Left lung (tissue), 4 donors: ENCODE measurements at regions not wholly inside any gene's neighbourhood (a gene's known extent, or its start where the extent isn't known, plus 50 kb on each side); places are given as distances from the start of the nearest gene placed in this dataset.

Experiments
- ATAC-seq: fragments of 200-7000 bp; cut with Tn5 transposase; one replicate; pipeline ENCODE4 v1.9.1; 2020; ENCODE audit warnings: moderate library complexity
- DNase-seq, 4 donors: peaks; one replicate each; pipeline ENCODE4 v3.0.0-alpha.2; 2013 to 2020
- H3K27ac ChIP-seq, 2 donors: fragments of 200-600 bp; sonication (generic) in 1 of 2; one replicate each; pipeline versions ENCODE4 v1.5.0 to v1.8.0; 2020 to 2021
- H3K27me3 ChIP-seq, 2 donors: fragments of 200-600 bp; sonication (generic) in 1 of 2; one replicate each; pipeline versions ENCODE4 v1.5.0 to v1.8.0; 2020 to 2021
- H3K36me3 ChIP-seq, 2 donors: fragments of 200-600 bp; sonication (generic) in 1 of 2; one replicate each; pipeline versions ENCODE4 v1.5.0 to v1.8.0; 2020 to 2021
- H3K4me1 ChIP-seq, 2 donors: fragments of 200-600 bp; one replicate each; pipeline ENCODE4 v1.8.0; 2021
- H3K4me3 ChIP-seq, 2 donors: fragments of 200-600 bp; sonication (generic) in 1 of 2; one replicate each; pipeline versions ENCODE4 v1.5.0 to v1.8.0; 2020 to 2021; ENCODE audit warnings: mild to moderate bottlenecking in 1 of 2
- H3K9me3 ChIP-seq, 2 donors: fragments of 200-600 bp; sonication (generic) in 1 of 2; one replicate each; pipeline versions ENCODE4 v1.5.0 to v1.8.0; 2020 to 2021
- intact Hi-C, 2 donors: fragments of 100-400 bp; cut with DNase I; formaldehyde crosslinking; loops; one replicate each; pipeline versions ENCODE4 v1.11.2 to v1.14.2; 2022
- TF ChIP-seq, protein P1 (sequence below), 2 donors: fragments of 200-600 bp; sonication (generic) in 1 of 2; IDR thresholded peaks; one replicate each; pipeline versions ENCODE4 v1.5.0 to v1.8.0; 2021; ENCODE audit warnings: antibody characterized with exemption in 2 of 2
- donor health status: DM: no; HTN: yes; CAD: no.
- donor health status: DM: no; HTN: no; CAD: no.

DNA sequence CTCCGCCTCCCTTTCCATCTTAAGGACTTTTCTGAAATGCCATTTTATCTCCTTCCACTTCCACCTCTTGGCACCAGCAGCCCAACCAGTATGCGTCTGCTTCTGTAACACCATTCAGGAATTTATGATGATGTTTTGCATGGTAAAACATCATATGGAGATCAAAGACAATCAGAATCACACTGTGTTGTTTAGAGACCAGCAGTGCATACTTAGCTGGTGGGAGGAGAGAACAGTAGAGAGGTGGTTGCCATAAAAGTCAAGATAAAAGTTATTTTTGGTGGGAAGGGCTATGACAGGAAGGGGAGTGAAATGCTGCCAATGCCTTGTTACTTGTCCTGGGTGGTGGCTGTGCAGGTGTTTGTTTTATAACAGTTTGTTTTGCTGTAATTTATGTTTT is 268.0 kb downstream of the OPA1 start:
- H3K36me3 ChIP-seq: no peaks in the 10 kb centered on the region

DNA sequence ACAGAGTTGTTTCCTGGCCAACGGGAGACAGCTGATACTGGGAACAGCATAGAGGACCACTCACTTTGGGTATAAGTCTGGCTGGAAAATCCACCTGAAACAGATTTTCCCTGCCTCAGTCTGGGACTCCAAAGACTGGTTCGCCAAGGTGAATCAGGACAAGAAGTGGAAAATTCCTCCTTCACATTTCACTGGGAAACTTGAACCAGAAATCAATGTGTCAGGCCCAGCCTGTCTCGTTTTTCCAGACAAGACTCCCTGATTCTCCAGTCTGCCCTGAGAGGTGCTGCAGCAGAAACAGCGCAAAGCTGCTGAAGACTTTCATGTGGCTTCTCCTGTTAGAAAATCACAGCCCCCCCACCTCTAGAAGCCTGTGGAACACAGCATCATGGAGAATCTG is 269.8 kb downstream of the OPA1 start:
- Histone ChIP-seq H3K4me3 (no peak overlapping the region), H3K27ac (no peak overlapping the region)
- no peak for ATAC-seq

More for the DNA sequence above, 268.0 kb downstream of the OPA1 start:
- intact Hi-C loops: no loop called here
- ATAC-seq (no peak), DNase-seq (no peak)
- H3K27ac ChIP-seq: no peak overlapping the region
- TF ChIP-seq, protein P1, sequence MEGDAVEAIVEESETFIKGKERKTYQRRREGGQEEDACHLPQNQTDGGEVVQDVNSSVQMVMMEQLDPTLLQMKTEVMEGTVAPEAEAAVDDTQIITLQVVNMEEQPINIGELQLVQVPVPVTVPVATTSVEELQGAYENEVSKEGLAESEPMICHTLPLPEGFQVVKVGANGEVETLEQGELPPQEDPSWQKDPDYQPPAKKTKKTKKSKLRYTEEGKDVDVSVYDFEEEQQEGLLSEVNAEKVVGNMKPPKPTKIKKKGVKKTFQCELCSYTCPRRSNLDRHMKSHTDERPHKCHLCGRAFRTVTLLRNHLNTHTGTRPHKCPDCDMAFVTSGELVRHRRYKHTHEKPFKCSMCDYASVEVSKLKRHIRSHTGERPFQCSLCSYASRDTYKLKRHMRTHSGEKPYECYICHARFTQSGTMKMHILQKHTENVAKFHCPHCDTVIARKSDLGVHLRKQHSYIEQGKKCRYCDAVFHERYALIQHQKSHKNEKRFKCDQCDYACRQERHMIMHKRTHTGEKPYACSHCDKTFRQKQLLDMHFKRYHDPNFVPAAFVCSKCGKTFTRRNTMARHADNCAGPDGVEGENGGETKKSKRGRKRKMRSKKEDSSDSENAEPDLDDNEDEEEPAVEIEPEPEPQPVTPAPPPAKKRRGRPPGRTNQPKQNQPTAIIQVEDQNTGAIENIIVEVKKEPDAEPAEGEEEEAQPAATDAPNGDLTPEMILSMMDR (IDR thresholded peaks at IDR 0.05): no peak
- peaks cover 0 to 4% of the 10 kb centered on the region in 2 donors for H3K4me1 ChIP-seq
- no peaks in the 10 kb centered on the region for H3K27me3 ChIP-seq
- H3K4me3 ChIP-seq: no peak overlapping the region
- H3K9me3 ChIP-seq: no peaks in the 10 kb centered on the region

DNA sequence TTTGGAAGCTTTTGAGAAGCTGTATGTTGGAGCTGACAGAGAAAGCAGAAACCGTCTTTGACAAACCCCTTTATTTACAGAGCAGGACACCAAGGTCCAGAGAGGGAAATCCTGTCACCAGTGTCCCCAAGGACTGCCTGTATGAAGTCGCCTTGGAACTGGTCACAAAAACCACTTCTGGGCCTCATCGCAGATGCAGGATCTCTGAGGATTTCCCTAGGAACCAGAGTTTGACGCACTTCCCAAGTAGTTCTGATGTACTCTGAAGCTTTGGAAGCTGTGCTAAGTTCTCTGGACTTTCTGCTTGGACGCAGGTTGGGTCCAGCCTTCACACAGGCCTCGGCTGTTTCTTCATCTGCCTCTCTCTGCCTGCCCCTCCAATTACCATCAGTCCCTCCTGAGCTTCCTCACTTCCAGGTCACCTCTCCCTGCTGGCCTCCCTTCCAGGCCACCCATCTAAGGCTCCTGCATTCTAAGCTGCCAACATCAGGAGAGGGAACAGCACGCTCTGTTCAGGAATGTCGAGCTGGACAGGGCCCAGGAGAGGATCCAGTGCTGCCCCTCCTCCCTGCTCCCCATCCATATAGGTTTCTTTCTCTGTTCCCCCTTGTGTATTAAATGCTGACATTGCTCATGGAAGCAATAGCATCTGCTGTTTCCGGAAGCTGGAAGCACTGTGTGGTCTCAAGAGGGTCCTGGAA is 270.8 kb downstream of the OPA1 start:
- intact Hi-C loops: no loop called here
- Histone ChIP-seq H3K36me3 (no peaks in the 10 kb centered on the region), H3K27me3 (no peaks in the 10 kb centered on the region), H3K4me1 (peaks cover 0 to 5% of the 10 kb centered on the region in 2 donors), H3K27ac (no peak overlapping the region), H3K9me3 (no peaks in the 10 kb centered on the region), H3K4me3 (no peak overlapping the region)
- TF ChIP-seq, protein P1 (IDR thresholded peaks at IDR 0.05): no peak
- DNase-seq (no peak), ATAC-seq (no peak)

More for the DNA sequence above, 269.8 kb downstream of the OPA1 start:
- H3K36me3 ChIP-seq: no peaks in the 10 kb centered on the region
- DNase-seq: no peak
- peaks cover 0 to 4% of the 10 kb centered on the region in 2 donors for H3K4me1 ChIP-seq
- H3K27me3 ChIP-seq: no peaks in the 10 kb centered on the region
- H3K9me3 ChIP-seq: no peaks in the 10 kb centered on the region
- TF ChIP-seq, protein P1 (IDR thresholded peaks at IDR 0.05): no peak
- intact Hi-C loops: no loop called here

DNA sequence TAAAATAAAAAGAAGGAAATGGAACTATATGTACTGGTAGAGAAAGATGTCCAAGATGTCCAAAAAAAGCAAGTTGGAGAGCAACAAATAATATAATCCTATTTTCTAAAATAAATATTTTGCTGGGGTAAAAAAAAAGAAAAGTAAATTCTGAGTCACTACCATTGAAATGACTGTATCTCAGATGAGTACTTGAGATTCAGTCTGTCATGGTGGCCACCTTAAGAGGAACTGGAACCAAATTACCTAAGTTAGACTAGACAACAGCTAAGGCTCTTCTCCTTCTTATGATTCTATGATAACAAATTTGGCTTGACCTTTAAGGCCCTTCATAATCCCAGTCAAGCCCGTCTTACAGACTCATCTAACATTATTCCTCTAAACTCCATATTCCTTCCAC is 270.6 kb upstream of the HES1 start:
- peaks cover 0 to 14% of the 10 kb centered on the region in 2 donors for H3K4me1 ChIP-seq
- no peaks in the 10 kb centered on the region for H3K9me3 ChIP-seq
- no peak for DNase-seq
- H3K4me3 ChIP-seq: no peak overlapping the region
- H3K36me3 ChIP-seq: no peaks in the 10 kb centered on the region
- TF ChIP-seq, protein P1 (IDR thresholded peaks at IDR 0.05): no peak
- intact Hi-C loops: no loop called here
- H3K27me3 ChIP-seq: peaks cover 0 to 14% of the 10 kb centered on the region in 2 donors
- ATAC-seq: no peak
- no peak overlapping the region for H3K27ac ChIP-seq

DNA sequence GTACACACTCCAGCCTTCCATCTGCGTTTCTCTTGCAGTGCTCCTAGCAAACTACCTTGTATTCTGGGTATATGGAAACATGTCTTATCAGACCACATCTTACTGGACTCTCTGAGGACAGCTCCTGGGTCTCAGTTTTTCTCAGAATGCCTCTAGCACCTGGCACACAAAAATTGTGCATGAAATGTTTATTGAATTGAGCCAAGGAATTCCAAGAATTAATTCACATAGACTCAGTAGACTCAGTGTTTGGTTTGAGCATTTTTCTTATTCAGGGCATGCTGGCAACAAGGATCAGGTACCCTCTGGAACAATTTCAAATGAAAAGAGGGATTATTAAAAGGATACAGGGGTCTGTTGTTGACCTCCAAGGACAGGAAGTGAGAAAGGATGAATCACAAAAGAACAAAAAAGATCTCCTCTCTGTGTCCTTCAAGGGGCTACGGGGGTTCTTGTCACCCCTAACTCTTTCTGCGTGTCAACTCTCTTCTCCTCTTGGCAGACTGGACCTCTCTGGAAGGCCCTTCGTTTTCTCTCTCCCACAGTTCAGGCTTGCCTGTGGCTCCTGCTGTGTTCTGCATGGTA is 270.0 kb upstream of the HES1 start:
- intact Hi-C loops: no loop called here
- ATAC-seq: no peak

More for the DNA sequence above, 270.0 kb upstream of the HES1 start:
- Histone ChIP-seq H3K27me3 (peaks cover 0 to 18% of the 10 kb centered on the region in 2 donors), H3K36me3 (no peaks in the 10 kb centered on the region), H3K4me1 (peaks cover 0 to 14% of the 10 kb centered on the region in 2 donors), H3K4me3 (no peak overlapping the region), H3K27ac (no peak overlapping the region), H3K9me3 (no peaks in the 10 kb centered on the region)
- TF ChIP-seq, protein P1 (IDR thresholded peaks at IDR 0.05): no peak
- no peak for DNase-seq
